GM12878 (cell line): ENCODE measurements at regions not wholly inside any gene's neighbourhood (a gene's known extent, or its start where the extent isn't known, plus 50 kb on each side); places are given as distances from the start of the nearest gene placed in this dataset.

Source experiments
- ATAC-seq: fragments of 200-7000 bp; cut with Tn5 transposase; 3 replicates; pipeline ENCODE4 v1.9.1; 2020; ENCODE audit warnings: mild to moderate bottlenecking, moderate library complexity
- BruUV-seq: library from RNA; stranded (reverse); fragments of 400-500 nt; replicated peaks from 2 replicates; lab custom pipeline; 2021; lab: Mats Ljungman, UMichigan
- CTCF ChIA-PET: fragments of 300-600 bp; sonication (Branson Sonifier 250); formaldehyde crosslinking; extraction: SDS; loops from one replicate; lab custom pipeline; 2021; ENCODE audit warnings: inconsistent platforms; lab: Yijun Ruan, JAX
- POLR2A ChIA-PET: fragments of 350-600 bp; formaldehyde crosslinking; extraction: SDS; loops from one replicate; lab custom pipeline; 2021; ENCODE audit warnings: inconsistent platforms; lab: Charles Lee
- RAD21 ChIA-PET: fragments of 300-600 bp; sonication (Branson Sonifier 250); formaldehyde crosslinking; loops from one replicate; lab custom pipeline; 2023; ENCODE audit warnings: antibody characterized with exemption; ENCODE audit not compliant: unreplicated experiment; lab: Charles Lee
- SMC1A ChIA-PET: fragments of 300-600 bp; sonication (Branson Sonifier 250); formaldehyde crosslinking; loops from one replicate; lab custom pipeline; 2023; ENCODE audit not compliant: unreplicated experiment, uncharacterized antibody; lab: Charles Lee
- DNase-seq: peaks from one replicate; pipeline ENCODE4 v3.0.0-alpha.2; 2011; ENCODE audit warnings: low read depth, low spot score
- FAIRE-seq: peaks from 3 replicates; lab custom pipeline; 2011; peaks lifted over from hg19 to GRCh38; lab: Jason Lieb, UNC
- H2AFZ ChIP-seq: 2 replicates; pipeline ENCODE4 v1.6.0; 2011; ENCODE audit warnings: low read depth, low read length, control low read depth; ENCODE audit not compliant: control insufficient read depth
- H3K27ac ChIP-seq: 2 replicates; pipeline ENCODE4 v1.5.1; 2011; ENCODE audit warnings: control low read depth; ENCODE audit not compliant: control insufficient read depth, insufficient read depth
- H3K27me3 ChIP-seq, 2 experiments: replicated peaks in 1 of 2; 2 replicates each; pipeline versions ENCODE4 v1.6.0 to v1.6.1; 2011; ENCODE audit warnings: low read length in 1 of 2; ENCODE audit not compliant: control insufficient read depth in 2 of 2, insufficient read depth in 2 of 2
- H3K36me3 ChIP-seq, 2 experiments: 2 replicates each; pipeline ENCODE4 v1.5.1; 2011; ENCODE audit warnings: low read length in 1 of 2; ENCODE audit not compliant: control insufficient read depth in 2 of 2, insufficient read depth in 2 of 2
- H3K4me1 ChIP-seq: 2 replicates; pipeline ENCODE4 v1.6.1; 2011; ENCODE audit warnings: mild to moderate bottlenecking, low read length, moderate library complexity, mixed read lengths; ENCODE audit not compliant: control insufficient read depth, insufficient read depth
- H3K4me2 ChIP-seq: 2 replicates; pipeline ENCODE4 v1.6.0; 2011; ENCODE audit warnings: control low read depth; ENCODE audit not compliant: control insufficient read depth, insufficient read depth
- H3K4me3 ChIP-seq: fragments of 200-600 bp; sonication (generic); 2 replicates; pipeline ENCODE4 v1.5.1; 2016
- H3K79me2 ChIP-seq: 2 replicates; pipeline ENCODE4 v1.6.0; 2011; ENCODE audit warnings: low read length; ENCODE audit not compliant: control insufficient read depth, insufficient read depth
- H3K9ac ChIP-seq: 2 replicates; pipeline ENCODE4 v1.8.0; 2011; ENCODE audit warnings: low read length, control low read depth, mixed read lengths; ENCODE audit not compliant: control insufficient read depth, insufficient read depth
- H3K9me3 ChIP-seq: replicated peaks from 3 replicates; pipeline ENCODE4 v1.5.1; 2011; ENCODE audit warnings: mild to moderate bottlenecking, low read length; ENCODE audit not compliant: control insufficient read depth, insufficient read depth
- H4K20me1 ChIP-seq: 2 replicates; pipeline ENCODE4 v1.6.0; 2011; ENCODE audit not compliant: control insufficient read depth, insufficient read depth
- CBX3 ChIP-seq: fragments of 200-600 bp; sonication (generic); IDR thresholded peaks from 2 replicates; pipeline ENCODE4 v1.6.1; 2016; ENCODE audit warnings: low read depth, borderline replicate concordance
- CHD1 ChIP-seq: IDR thresholded peaks from 2 replicates; pipeline ENCODE4 v1.6.1; 2012; ENCODE audit warnings: low read depth, low read length, improper control_type of control experiment
- ESRRA ChIP-seq: IDR thresholded peaks from 2 replicates; pipeline ENCODE4 v1.6.1; 2012; ENCODE audit warnings: mild to moderate bottlenecking, low read length, improper control_type of control experiment
- MYC ChIP-seq: IDR thresholded peaks from 2 replicates; pipeline ENCODE4 v1.6.1; 2011; ENCODE audit warnings: mild to moderate bottlenecking, low read length, moderate library complexity, inconsistent platforms; ENCODE audit not compliant: insufficient read depth, insufficient replicate concordance, insufficient read length, severe bottlenecking
- PAX8 ChIP-seq: fragments of 450-650 bp; IDR thresholded peaks from 2 replicates; pipeline ENCODE4 v1.6.1; 2017; ENCODE audit warnings: mild to moderate bottlenecking, moderate library complexity
- SIN3A ChIP-seq: IDR thresholded peaks from 2 replicates; pipeline ENCODE4 v1.6.1; 2012; ENCODE audit warnings: low read depth, low read length, improper control_type of control experiment
- SMAD1 ChIP-seq: fragments of 450-650 bp; IDR thresholded peaks from 2 replicates; pipeline ENCODE4 v1.6.1; 2018; ENCODE audit warnings: mild to moderate bottlenecking, low read depth; ENCODE audit not compliant: partially characterized antibody
- ZBTB40 ChIP-seq: fragments of 450-650 bp; IDR thresholded peaks from 2 replicates; pipeline ENCODE4 v1.6.1; 2016; ENCODE audit warnings: mild to moderate bottlenecking, moderate library complexity, borderline replicate concordance
- WGBS: methylation state at CpG from one replicate; pipeline ENCODE4 v1.1.6; 2016; ENCODE audit warnings: low lambda C conversion rate; ENCODE audit not compliant: insufficient replicate concordance, insufficient coverage; ENCODE audit errors: missing lambda C conversion rate; 5-methylcytosine and 5-hydroxymethylcytosine counted together
- in situ Hi-C: fragments of 300-500 bp; cut with MboI; formaldehyde crosslinking; loops from 9 replicates; pipeline ENCODE4 v1.14.3; 2018; ENCODE audit warnings: mixed read lengths
- intact Hi-C: fragments of 100-400 bp; cut with micrococcal nuclease; formaldehyde crosslinking; loops from one replicate; pipeline ENCODE4 v1.14.2; 2022; ENCODE audit not compliant: unreplicated experiment
- TF ChIP-seq, protein P1 (sequence below): fragments of 450-650 bp; IDR thresholded peaks from 2 replicates; pipeline ENCODE4 v1.6.1; 2017; ENCODE audit warnings: mild to moderate bottlenecking, moderate library complexity

- TF ChIP-seq, protein P1, sequence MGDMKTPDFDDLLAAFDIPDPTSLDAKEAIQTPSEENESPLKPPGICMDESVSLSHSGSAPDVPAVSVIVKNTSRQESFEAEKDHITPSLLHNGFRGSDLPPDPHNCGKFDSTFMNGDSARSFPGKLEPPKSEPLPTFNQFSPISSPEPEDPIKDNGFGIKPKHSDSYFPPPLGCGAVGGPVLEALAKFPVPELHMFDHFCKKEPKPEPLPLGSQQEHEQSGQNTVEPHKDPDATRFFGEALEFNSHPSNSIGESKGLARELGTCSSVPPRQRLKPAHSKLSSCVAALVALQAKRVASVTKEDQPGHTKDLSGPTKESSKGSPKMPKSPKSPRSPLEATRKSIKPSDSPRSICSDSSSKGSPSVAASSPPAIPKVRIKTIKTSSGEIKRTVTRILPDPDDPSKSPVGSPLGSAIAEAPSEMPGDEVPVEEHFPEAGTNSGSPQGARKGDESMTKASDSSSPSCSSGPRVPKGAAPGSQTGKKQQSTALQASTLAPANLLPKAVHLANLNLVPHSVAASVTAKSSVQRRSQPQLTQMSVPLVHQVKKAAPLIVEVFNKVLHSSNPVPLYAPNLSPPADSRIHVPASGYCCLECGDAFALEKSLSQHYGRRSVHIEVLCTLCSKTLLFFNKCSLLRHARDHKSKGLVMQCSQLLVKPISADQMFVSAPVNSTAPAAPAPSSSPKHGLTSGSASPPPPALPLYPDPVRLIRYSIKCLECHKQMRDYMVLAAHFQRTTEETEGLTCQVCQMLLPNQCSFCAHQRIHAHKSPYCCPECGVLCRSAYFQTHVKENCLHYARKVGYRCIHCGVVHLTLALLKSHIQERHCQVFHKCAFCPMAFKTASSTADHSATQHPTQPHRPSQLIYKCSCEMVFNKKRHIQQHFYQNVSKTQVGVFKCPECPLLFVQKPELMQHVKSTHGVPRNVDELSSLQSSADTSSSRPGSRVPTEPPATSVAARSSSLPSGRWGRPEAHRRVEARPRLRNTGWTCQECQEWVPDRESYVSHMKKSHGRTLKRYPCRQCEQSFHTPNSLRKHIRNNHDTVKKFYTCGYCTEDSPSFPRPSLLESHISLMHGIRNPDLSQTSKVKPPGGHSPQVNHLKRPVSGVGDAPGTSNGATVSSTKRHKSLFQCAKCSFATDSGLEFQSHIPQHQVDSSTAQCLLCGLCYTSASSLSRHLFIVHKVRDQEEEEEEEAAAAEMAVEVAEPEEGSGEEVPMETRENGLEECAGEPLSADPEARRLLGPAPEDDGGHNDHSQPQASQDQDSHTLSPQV, result no peak
- TF ChIP-seq SMAD1 (no peak), ZBTB40 (no peak)
These were observed 158.4 kb upstream of the GRIP1 start (continued) for GRCh38 chr12:66837311-66837627.

DNA sequence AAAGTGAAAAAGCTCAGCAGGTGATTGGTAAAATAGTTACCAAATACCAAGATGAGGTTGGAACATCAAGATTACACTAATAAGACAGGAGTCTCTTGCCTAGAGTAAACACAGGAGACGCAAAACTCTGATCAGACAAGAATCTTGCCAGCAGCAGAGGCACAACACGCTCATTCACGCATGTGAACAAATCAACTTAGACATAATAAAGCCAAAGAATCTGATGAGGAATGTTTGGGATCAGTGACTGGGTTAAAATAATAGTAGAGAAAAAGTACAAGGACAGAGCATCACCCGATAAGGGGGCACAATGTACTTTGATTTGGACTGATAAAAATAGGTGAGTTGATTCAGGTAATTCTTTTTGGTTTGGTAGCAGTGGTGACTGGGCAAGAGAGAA lies 159.5 kb upstream of the GRIP1 start:
- ChIA-PET POLR2A (no interaction called here), RAD21 (no interaction called here), SMC1A (interaction anchor here (0.6 kb wide), 1 partner anchor 640 kb away, joined by 3 read pairs; no protein-coding TSS in a partner anchor), CTCF (no interaction called here)
- H4K20me1 ChIP-seq, result no peaks in the 10 kb centered on the region
- no peaks in the 10 kb centered on the region for H3K4me1 ChIP-seq
- DNase-seq (no peak), ATAC-seq (no peak), FAIRE-seq (no peak)
- no peak overlapping the region for H3K4me2 ChIP-seq
- no peak overlapping the region for H3K4me3 ChIP-seq
- no peak overlapping the region for H2AFZ ChIP-seq
- 63% methylated on average over 4 of the region's 4 CpGs for WGBS
- in situ Hi-C loops (no loop called here), intact Hi-C loops (no loop called here)
- no peaks in the 10 kb centered on the region for H3K9me3 ChIP-seq
- no peak overlapping the region for H3K9ac ChIP-seq
- H3K27me3 ChIP-seq, result no peaks in the 10 kb centered on the region
- H3K36me3 ChIP-seq, result no peaks in the 10 kb centered on the region
- no peaks in the 10 kb centered on the region for H3K79me2 ChIP-seq
- no peak overlapping the region for H3K27ac ChIP-seq
- no TSS peak for BruUV-seq
- TF ChIP-seq MYC (no peak), CHD1 (no peak), PAX8 (no peak), SIN3A (no peak), ESRRA (no peak), CBX3 (no peak)
- TF ChIP-seq, protein P1, result no peak
